B cell (primary cell): ENCODE measurements at regions not wholly inside any gene's neighbourhood (a gene's known extent, or its start where the extent isn't known, plus 50 kb on each side); places are given as distances from the start of the nearest gene placed in this dataset.

Source experiments
- ATAC-seq: fragments of 200-7000 bp; cut with Tn5 transposase; one replicate; pipeline ENCODE4 v1.10.0; 2021; ENCODE audit warnings: low read depth, mild to moderate bottlenecking, moderate number of reproducible peaks, moderate library complexity
- CTCF ChIA-PET: fragments of 350-600 bp; sonication (Branson Sonifier 250); formaldehyde crosslinking; loops from one replicate; lab custom pipeline; 2021; ENCODE audit warnings: antibody characterized with exemption, inconsistent platforms; lab: Charles Lee
- POLR2A ChIA-PET: fragments of 350-600 bp; sonication (Branson Sonifier 250); formaldehyde crosslinking; loops from one replicate; lab custom pipeline; 2021; ENCODE audit warnings: antibody characterized with exemption; lab: Charles Lee
- DNase-seq: peaks from one replicate; pipeline ENCODE4 v3.0.0; 2013
- H2AFZ ChIP-seq: 2 replicates; pipeline ENCODE4 v1.6.1; 2012; ENCODE audit warnings: mild to moderate bottlenecking, low read depth, low read length; ENCODE audit not compliant: insufficient read depth, poor library complexity, severe bottlenecking
- H3K27ac ChIP-seq, 2 donors: 1 replicate in 1 of 2; 2 replicates in 1 of 2; pipeline ENCODE4 v1.5.1; 2012 to 2013; ENCODE audit warnings: low read length in 2 of 2, mild to moderate bottlenecking in 2 of 2, moderate library complexity in 1 of 2
- H3K27me3 ChIP-seq, 4 experiments: fragments of 200-600 bp in 1 of 4; sonication (generic) in 1 of 4; replicated peaks in 1 of 4; 1 replicate in 2 of 4; 2 replicates in 2 of 4; pipeline versions ENCODE4 v1.6.1 to v1.7.0; 2013 to 2016; ENCODE audit warnings: low read length in 3 of 4, mild to moderate bottlenecking in 2 of 4, mixed read lengths in 1 of 4, moderate library complexity in 1 of 4; ENCODE audit not compliant: insufficient read depth in 4 of 4, control insufficient read depth in 3 of 4; ENCODE audit errors: control extremely low read depth in 1 of 4
- H3K36me3 ChIP-seq, 2 experiments: replicated peaks in 1 of 2; 1 replicate in 1 of 2; 2 replicates in 1 of 2; pipeline versions ENCODE4 v1.6.1 to v1.7.1; 2013; ENCODE audit warnings: low read length in 1 of 2; ENCODE audit not compliant: insufficient read depth in 2 of 2, control insufficient read depth in 1 of 2; ENCODE audit errors: control extremely low read depth in 1 of 2, extremely low read depth in 1 of 2
- H3K4me1 ChIP-seq, 2 donors: fragments of 200-600 bp in 1 of 2; sonication (generic) in 1 of 2; 1 replicate in 1 of 2; 2 replicates in 1 of 2; pipeline versions ENCODE4 v1.5.1 to v1.6.1; 2013 to 2017; ENCODE audit warnings: low read length in 2 of 2; ENCODE audit not compliant: control insufficient read depth in 2 of 2, insufficient read depth in 2 of 2
- H3K4me2 ChIP-seq: replicated peaks from 2 replicates; pipeline ENCODE3; 2012; ENCODE audit warnings: mild to moderate bottlenecking, low read depth, low read length; ENCODE audit not compliant: poor library complexity, severe bottlenecking
- H3K4me3 ChIP-seq, 5 experiments: fragments of 200-600 bp in 1 of 5; sonication (generic) in 1 of 5; 1 replicate in 3 of 5; 2 replicates in 2 of 5; pipeline versions ENCODE4 v1.5.1 to v1.7.0; 2011 to 2016; ENCODE audit warnings: low read length in 4 of 5, mild to moderate bottlenecking in 4 of 5, low read depth in 2 of 5, control low read depth in 1 of 5, moderate library complexity in 1 of 5; ENCODE audit not compliant: insufficient read depth in 1 of 5; ENCODE audit errors: control extremely low read depth in 1 of 5, extremely low read depth in 1 of 5
- H3K79me2 ChIP-seq: fragments of 200-600 bp; sonication (generic); one replicate; pipeline ENCODE4 v1.6.0; 2016; ENCODE audit warnings: low read length; ENCODE audit not compliant: control insufficient read depth, insufficient read depth
- H3K9ac ChIP-seq: fragments of 200-600 bp; sonication (generic); 2 replicates; pipeline ENCODE4 v1.6.1; 2017; ENCODE audit warnings: mild to moderate bottlenecking, low read length, moderate library complexity
- H3K9me3 ChIP-seq, 3 donors: one replicate each; pipeline versions ENCODE4 v1.6.1 to v1.7.1; 2013; ENCODE audit warnings: low read length in 2 of 3; ENCODE audit not compliant: control insufficient read depth in 2 of 3, insufficient read depth in 1 of 3; ENCODE audit errors: control extremely low read depth in 1 of 3
- H4K20me1 ChIP-seq: 2 replicates; pipeline ENCODE4 v1.6.0; 2012; ENCODE audit warnings: mild to moderate bottlenecking, low read length; ENCODE audit not compliant: insufficient read depth, control insufficient read depth, poor library complexity, severe bottlenecking
- H3K27ac Mint-ChIP-seq: one replicate; pipeline ENCODE4 v1.8.0; 2021; ENCODE audit warnings: mixed read lengths
- H3K27me3 Mint-ChIP-seq: one replicate; pipeline ENCODE4 v1.8.0; 2021; ENCODE audit warnings: mixed read lengths
- H3K4me1 Mint-ChIP-seq: one replicate; pipeline ENCODE4 v1.8.0; 2021; ENCODE audit warnings: mixed read lengths
- H3K4me3 Mint-ChIP-seq: one replicate; pipeline ENCODE4 v1.8.0; 2021; ENCODE audit warnings: mixed read lengths
- H3K9me3 Mint-ChIP-seq: one replicate; pipeline ENCODE4 v1.8.0; 2022; ENCODE audit warnings: mixed read lengths; ENCODE audit not compliant: insufficient read depth
- CTCF ChIP-seq: fragments of 200-600 bp; IDR thresholded peaks from one replicate; pipeline ENCODE4 v1.8.0; 2022; ENCODE audit warnings: antibody characterized with exemption, mild to moderate bottlenecking
- EZH2 ChIP-seq: IDR thresholded peaks from 2 replicates; pipeline ENCODE4 v1.6.1; 2012; ENCODE audit warnings: borderline replicate concordance, low read depth, mild to moderate bottlenecking, moderate library complexity, low read length; ENCODE audit not compliant: insufficient read depth, poor library complexity, severe bottlenecking
- WGBS: methylation state at CpG from one replicate; pipeline ENCODE4 v1.1.5; 2013; ENCODE audit warnings: missing lambda C conversion rate; ENCODE audit not compliant: insufficient coverage; 5-methylcytosine and 5-hydroxymethylcytosine counted together
- intact Hi-C: fragments of 100-400 bp; cut with micrococcal nuclease; formaldehyde crosslinking; loops from one replicate; pipeline ENCODE4 v1.10.0; 2022

- intact Hi-C loops, result no loop called here
- Histone ChIP-seq H3K79me2 (no peaks in the 10 kb centered on the region), H3K27ac (no peak overlapping the region), H3K9me3 (peaks cover 0 to 39% (median 0%) of the 10 kb centered on the region in 3 donors), H4K20me1 (no peaks in the 10 kb centered on the region), H3K9ac (no peak overlapping the region), H3K4me3 (no peak overlapping the region), H3K4me1 (no peaks in the 10 kb centered on the region), H3K4me2 (no peak overlapping the region), H3K36me3 (no peaks in the 10 kb centered on the region), H2AFZ (no peak overlapping the region), H3K27me3 (no peaks in the 10 kb centered on the region)
- CTCF ChIA-PET, result no interaction called here
- Mint-ChIP-seq H3K27me3 (no peaks in the 10 kb centered on the region), H3K4me3 (no peak overlapping the region), H3K9me3 (peaks cover 2% of the 10 kb centered on the region), H3K4me1 (no peaks in the 10 kb centered on the region), H3K27ac (no peak overlapping the region)
- 56% methylated on average over 12 of the region's 12 CpGs for WGBS
- ATAC-seq (no peak), DNase-seq (no peak)
- POLR2A ChIA-PET, result no interaction called here
- TF ChIP-seq EZH2, result no peak
Observed at GRCh38 chr10:131514454-131514853, 202.9 kb upstream of the TCERG1L start.

GRCh38 chr10:131516285-131516684 lies 204.8 kb upstream of the TCERG1L start:
- no peaks in the 10 kb centered on the region for H3K36me3 ChIP-seq
- ChIA-PET POLR2A (no interaction called here), CTCF (no interaction called here)
- no peaks in the 10 kb centered on the region for H4K20me1 ChIP-seq
- no peaks in the 10 kb centered on the region for H3K79me2 ChIP-seq
- H3K9ac ChIP-seq, result no peak overlapping the region
- Mint-ChIP-seq H3K27me3 (no peaks in the 10 kb centered on the region), H3K4me1 (no peaks in the 10 kb centered on the region), H3K27ac (no peak overlapping the region), H3K9me3 (no peaks in the 10 kb centered on the region), H3K4me3 (no peak overlapping the region)
- no peak overlapping the region for H3K4me3 ChIP-seq
- H3K4me1 ChIP-seq, result no peaks in the 10 kb centered on the region
- H3K27me3 ChIP-seq, result no peaks in the 10 kb centered on the region
- TF ChIP-seq EZH2 (no peak), CTCF (no peak)
- no peak for ATAC-seq
- H3K9me3 ChIP-seq, result peaks cover 0 to 28% (median 0%) of the 10 kb centered on the region in 3 donors
- no peak overlapping the region for H3K4me2 ChIP-seq
- intact Hi-C loops, result no loop called here
- H3K27ac ChIP-seq, result no peak overlapping the region
- WGBS, result 92% methylated on average over 12 of the region's 12 CpGs
- H2AFZ ChIP-seq, result no peak overlapping the region
- no peak for DNase-seq
